Loucy (cell line): ENCODE measurements at regions not wholly inside any gene's neighbourhood (a gene's known extent, or its start where the extent isn't known, plus 50 kb on each side); places are given as distances from the start of the nearest gene placed in this dataset.

Source experiments
- EZH2phosphoT487 ChIP-seq: fragments of 200-600 bp; IDR thresholded peaks from 2 replicates; pipeline ENCODE4 v1.6.1; 2018; ENCODE audit warnings: antibody characterized with exemption, mild to moderate bottlenecking, moderate library complexity, borderline replicate concordance
- TF ChIP-seq, protein P1 (sequence below): fragments of 200-600 bp; sonication (generic); conservative IDR thresholded peaks from 2 replicates; pipeline ENCODE4 v1.5.1; 2014; ENCODE audit warnings: mild to moderate bottlenecking, antibody characterized with exemption, low read length

DNA sequence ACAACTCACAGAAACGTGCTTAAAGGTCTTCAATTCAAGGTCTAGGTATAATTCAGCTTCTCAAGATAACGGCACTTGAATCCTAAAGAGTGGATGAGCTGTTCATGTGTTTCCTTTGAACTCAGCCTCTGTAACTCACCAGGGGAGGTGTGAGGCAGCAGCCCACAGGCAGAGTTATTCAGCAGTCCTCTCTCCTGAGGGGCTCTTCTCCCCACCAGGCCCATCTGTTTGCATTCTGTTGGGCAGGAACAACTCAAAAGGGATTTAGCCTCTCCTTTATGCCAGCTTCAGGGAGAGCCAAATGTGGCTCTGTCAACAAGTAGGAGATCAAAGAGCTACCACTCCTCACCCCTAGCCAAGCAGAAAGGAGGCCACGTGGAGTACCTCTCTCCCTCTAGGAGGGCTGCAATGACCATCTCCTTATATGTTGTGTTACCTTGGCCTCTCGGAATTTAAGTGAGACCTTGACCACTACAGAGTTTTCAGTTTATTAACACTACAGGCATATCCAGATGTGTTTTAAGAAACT lies 151.2 kb downstream of the SPATA18 start:
- TF ChIP-seq, protein P1, sequence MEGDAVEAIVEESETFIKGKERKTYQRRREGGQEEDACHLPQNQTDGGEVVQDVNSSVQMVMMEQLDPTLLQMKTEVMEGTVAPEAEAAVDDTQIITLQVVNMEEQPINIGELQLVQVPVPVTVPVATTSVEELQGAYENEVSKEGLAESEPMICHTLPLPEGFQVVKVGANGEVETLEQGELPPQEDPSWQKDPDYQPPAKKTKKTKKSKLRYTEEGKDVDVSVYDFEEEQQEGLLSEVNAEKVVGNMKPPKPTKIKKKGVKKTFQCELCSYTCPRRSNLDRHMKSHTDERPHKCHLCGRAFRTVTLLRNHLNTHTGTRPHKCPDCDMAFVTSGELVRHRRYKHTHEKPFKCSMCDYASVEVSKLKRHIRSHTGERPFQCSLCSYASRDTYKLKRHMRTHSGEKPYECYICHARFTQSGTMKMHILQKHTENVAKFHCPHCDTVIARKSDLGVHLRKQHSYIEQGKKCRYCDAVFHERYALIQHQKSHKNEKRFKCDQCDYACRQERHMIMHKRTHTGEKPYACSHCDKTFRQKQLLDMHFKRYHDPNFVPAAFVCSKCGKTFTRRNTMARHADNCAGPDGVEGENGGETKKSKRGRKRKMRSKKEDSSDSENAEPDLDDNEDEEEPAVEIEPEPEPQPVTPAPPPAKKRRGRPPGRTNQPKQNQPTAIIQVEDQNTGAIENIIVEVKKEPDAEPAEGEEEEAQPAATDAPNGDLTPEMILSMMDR = no peak
- TF ChIP-seq EZH2phosphoT487 = no peak
